LNCaP clone FGC (cell line): ENCODE measurements at regions not wholly inside any gene's neighbourhood (a gene's known extent, or its start where the extent isn't known, plus 50 kb on each side); places are given as distances from the start of the nearest gene placed in this dataset.

ENCODE experiments used
- DNase-seq: peaks from one replicate; pipeline ENCODE4 v3.0.0-alpha.2; 2011; ENCODE audit warnings: low read depth
- H3K4me3 ChIP-seq: 2 replicates; pipeline ENCODE4 v1.5.1; 2011; ENCODE audit warnings: mild to moderate bottlenecking, low read depth, low read length, control low read depth
- TF ChIP-seq, protein P1 (sequence below): IDR thresholded peaks from 2 replicates; pipeline ENCODE4 v1.5.1; 2012; ENCODE audit warnings: mild to moderate bottlenecking; ENCODE audit not compliant: control insufficient read depth, insufficient read depth; ENCODE audit errors: extremely low read depth

DNA sequence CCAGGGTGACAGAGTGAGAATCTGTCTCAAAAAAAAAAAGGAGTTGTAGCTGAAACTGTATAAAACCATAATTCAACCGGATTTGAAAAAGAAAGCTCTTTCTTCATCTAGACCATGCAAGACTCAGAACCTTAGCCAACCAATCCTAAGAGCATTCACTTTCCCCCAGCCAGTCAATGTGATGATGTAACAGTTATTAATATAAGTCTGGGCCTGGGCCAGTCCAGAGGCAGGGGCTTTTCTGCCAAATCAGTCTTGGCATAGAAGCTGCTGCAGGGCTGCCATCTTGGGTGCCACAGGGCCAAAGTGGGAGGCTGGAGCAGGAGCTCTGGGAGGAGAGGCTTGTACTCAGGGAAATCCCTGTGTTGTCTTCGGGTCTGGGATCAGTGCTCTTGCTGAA, 288.4 kb downstream of the CLIC5 start:
- TF ChIP-seq, protein P1, sequence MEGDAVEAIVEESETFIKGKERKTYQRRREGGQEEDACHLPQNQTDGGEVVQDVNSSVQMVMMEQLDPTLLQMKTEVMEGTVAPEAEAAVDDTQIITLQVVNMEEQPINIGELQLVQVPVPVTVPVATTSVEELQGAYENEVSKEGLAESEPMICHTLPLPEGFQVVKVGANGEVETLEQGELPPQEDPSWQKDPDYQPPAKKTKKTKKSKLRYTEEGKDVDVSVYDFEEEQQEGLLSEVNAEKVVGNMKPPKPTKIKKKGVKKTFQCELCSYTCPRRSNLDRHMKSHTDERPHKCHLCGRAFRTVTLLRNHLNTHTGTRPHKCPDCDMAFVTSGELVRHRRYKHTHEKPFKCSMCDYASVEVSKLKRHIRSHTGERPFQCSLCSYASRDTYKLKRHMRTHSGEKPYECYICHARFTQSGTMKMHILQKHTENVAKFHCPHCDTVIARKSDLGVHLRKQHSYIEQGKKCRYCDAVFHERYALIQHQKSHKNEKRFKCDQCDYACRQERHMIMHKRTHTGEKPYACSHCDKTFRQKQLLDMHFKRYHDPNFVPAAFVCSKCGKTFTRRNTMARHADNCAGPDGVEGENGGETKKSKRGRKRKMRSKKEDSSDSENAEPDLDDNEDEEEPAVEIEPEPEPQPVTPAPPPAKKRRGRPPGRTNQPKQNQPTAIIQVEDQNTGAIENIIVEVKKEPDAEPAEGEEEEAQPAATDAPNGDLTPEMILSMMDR: no peak
- H3K4me3 ChIP-seq: no peak overlapping the region
- no peak for DNase-seq

DNA sequence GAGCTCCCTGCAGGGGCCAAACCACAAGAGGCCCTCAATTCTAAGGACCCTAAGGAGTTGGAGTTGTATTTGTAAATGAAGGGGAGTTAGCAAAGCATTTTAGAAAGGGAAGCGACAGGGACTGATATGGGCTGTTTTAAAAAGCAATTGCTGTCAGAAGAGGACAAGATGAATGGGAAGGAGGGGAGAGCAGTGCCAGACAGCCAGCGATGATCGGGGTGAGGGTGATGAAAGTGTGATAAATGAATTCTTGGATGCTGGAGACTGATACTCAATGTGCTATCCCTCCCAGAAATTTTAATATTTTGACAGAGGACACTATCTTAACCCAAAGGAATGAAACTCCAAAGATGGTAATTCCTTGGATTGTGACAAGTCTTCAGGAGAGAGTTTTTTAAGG, 289.2 kb downstream of the CLIC5 start:
- DNase-seq: no peak
- TF ChIP-seq, protein P1: no peak
- H3K4me3 ChIP-seq: no peak overlapping the region

DNA sequence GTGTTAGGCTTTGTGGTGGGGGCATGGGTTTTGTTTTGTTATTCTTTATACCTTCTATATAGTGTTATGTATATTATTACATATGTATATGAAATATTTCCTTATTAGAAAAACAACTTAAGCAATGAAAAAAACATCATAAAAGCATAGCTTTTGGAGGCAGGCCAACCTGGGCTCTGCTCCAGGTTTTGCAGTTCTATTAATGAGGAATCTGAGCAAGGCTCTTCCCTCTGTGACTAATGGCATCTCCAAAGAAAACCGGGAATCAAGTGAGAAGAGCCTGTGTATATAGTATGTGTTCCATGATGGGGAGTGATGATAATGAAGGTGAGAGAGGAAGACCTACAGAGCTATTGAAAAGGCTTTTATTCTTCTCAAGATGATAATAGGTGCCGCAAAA, 291.1 kb downstream of the CLIC5 start:
- peak; percentile 56 for DNase-seq
- H3K4me3 ChIP-seq: no peak overlapping the region
- TF ChIP-seq, protein P1: no peak

DNA sequence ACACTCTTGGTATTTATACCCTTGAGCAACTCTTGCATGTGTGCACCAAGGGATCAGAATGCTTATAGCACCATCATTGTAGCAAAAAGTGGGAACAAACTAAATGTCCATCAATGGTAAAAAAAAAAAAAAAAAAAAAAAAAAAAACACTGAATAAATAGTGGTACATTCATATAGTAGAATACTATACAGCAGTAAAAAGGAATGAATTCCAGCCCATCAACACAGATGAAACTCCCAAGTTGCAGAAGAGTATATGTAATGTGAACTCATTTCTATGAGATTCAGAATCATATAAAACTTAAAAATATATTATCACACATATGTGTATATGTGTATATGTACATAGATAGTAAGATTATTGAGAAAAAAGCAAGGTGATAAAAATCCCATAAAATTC, 291.6 kb downstream of the CLIC5 start:
- TF ChIP-seq, protein P1: no peak
- H3K4me3 ChIP-seq: no peak overlapping the region
- no peak for DNase-seq

DNA sequence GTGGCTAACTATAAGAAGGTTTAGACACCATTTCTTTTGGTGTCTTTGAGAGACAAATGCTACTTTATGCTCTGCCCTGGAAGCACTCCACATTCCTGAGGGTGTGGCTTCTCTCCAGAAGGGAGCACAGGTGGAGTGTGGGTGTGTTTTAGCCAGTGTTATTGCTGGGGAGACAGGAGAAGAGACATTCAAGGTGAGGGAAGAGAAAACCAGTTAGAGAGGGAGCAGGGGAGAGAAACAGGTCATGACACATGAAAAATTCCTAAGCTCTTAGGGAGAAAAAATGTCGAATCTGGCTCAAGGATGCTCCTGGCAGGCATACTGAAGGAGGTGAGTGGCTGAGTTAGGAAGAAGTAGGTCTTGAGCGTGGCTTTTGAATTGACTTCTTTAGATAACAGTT, 292.8 kb downstream of the CLIC5 start:
- TF ChIP-seq, protein P1: no peak
- DNase-seq: no peak

DNA sequence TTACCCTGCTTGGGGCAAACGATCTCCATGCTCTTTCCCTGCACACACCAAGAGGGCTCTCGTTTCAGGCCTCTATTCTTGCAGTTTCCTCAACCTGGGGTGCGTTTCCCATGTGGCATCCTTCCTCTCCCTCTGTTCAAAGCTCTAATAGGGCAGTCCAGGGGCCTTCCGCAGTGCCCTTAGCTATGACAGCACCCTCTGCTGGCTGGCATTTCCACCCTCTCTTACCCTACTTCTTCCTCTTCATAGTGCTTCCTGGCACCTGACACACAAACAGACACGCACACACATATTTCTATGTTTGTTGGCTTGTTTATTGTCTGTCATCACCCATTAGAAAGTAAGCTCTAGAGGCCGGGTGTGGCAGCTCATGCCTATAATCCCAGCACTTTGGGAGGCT, 294.0 kb downstream of the CLIC5 start:
- H3K4me3 ChIP-seq: no peak overlapping the region
- DNase-seq: no peak
- TF ChIP-seq, protein P1: no peak

More for the DNA sequence above, 292.8 kb downstream of the CLIC5 start:
- no peak overlapping the region for H3K4me3 ChIP-seq

DNA sequence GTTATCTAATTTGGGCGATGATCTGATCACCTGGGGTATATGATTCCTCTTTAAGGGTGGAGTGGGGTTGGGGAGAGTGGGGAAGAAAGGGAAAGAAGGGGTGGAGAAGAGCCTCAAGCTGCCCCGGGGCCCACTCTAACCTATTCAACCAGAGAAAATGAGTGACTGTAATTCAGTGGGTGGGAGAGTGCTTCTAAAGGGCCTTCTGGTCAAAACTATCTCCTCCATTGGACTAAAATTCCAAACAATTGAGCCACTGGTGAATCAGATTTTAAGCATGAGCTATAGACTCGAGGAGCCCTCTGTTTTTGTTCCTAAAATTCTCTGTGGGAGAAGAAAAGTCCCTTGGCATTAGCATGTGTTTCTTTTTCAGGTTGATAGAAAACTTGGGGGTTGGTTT, 296.8 kb downstream of the CLIC5 start:
- H3K4me3 ChIP-seq: no peak overlapping the region
- DNase-seq: no peak
- TF ChIP-seq, protein P1: no peak
